Fibroblast of pulmonary artery (primary cell): ENCODE measurements at regions not wholly inside any gene's neighbourhood (a gene's known extent, or its start where the extent isn't known, plus 50 kb on each side); places are given as distances from the start of the nearest gene placed in this dataset.
"Not testable (repeated sequence)": the region's sequence is repeated elsewhere in the genome, so short reads cannot be mapped to it uniquely, and the experiment has no call there.

Experiments
- DNase-seq: peaks from one replicate; pipeline ENCODE4 v3.0.0-alpha.2; 2010; ENCODE audit warnings: low read depth
- H3K4me3 ChIP-seq: replicated peaks from 2 replicates; pipeline ENCODE4 v1.5.1; 2011; ENCODE audit warnings: low read depth, mild to moderate bottlenecking, control low read depth, low read length, moderate library complexity
- CTCF ChIP-seq: IDR thresholded peaks from 2 replicates; pipeline ENCODE4 v1.5.1; 2011; ENCODE audit warnings: mild to moderate bottlenecking, control low read depth, low read length, inconsistent platforms; ENCODE audit errors: missing control alignments

DNA sequence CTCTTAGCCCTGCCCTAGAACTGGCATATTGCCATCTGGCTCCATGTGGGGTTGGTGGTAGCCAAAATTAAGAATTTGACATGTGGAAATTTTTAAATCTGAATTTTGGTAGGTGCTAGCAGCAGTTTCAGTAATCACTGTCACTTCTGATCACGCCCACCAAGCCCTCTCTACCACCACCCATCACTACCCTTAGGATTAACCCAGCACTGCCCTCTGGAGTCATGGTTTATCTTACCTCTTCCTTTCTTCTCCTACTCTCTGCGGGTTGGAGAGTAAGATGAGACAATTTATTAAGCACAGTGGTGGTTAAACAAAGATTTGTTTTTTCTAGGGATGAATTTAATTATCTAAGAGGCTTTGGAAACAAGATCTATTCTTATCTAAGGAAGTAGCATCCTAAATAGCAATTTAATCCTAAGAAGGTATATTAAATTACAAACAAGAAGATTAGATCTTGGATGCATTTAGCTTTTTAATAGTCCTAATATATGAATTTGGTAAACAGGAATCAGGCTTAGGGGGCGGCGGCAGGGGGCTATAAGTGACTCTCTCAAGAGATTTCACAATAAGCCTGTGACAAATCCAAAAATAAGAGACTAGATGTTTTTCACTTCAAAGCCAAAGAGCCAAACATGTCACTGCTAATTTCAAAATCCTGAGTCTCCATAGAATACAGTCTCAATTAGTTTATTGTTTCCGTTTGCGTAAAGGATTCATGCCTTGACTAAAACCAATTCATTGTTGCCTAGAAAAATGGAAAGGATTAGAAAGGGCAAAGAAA is 498.4 kb upstream of the UBE2E2 start:
- no peak for DNase-seq
- TF ChIP-seq CTCF, result no peak
- H3K4me3 ChIP-seq, result no peak overlapping the region

DNA sequence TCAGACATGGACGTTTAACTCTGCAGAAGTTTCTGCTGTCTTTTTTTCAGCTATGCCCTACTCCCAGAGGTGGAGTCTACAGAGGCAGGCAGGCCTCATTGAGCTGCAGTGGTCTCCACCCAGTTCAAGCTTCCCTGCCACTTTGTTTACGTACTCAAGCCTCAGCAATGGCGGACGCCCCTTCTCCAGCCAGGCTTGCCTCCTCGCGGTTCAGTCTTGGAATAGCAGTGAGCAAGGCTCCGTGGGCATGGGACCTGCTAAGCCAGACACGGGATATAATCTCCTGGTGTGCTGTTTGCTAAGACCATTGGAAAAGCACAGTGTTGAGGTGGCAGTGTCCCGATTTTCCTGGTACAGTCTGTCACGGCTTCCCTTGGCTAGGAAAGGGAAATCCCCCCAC is 496.2 kb upstream of the UBE2E2 start:
- not testable (repeated sequence) for H3K4me3 ChIP-seq, DNase-seq

DNA sequence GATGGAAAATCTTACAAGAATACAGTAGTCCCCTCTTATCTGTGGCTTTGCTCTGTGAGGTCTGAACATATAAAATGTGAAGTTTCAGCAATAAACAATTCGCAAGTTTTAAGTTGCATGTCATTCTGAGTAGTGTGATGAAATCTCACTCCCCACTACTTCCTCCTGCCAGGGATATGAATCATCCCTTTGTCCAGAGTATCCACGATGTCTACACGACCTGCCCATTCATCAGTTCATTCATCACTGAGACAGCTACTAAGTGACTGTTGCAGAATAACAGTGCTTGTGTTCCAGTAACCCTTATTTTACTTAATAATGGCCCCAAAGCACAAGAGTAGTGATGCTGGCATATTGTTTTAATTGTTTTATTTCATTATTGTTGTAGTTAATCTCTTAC is 489.2 kb upstream of the UBE2E2 start:
- no peak for TF ChIP-seq CTCF
- H3K4me3 ChIP-seq, result no peak overlapping the region
- peak; percentile 92 for DNase-seq

GRCh38 chr3:22714749-22715148 is 488.4 kb upstream of the UBE2E2 start:
- no peak for TF ChIP-seq CTCF
- no peak for DNase-seq
- no peak overlapping the region for H3K4me3 ChIP-seq

- DNase-seq, result no peak
- no peak for TF ChIP-seq CTCF
- H3K4me3 ChIP-seq, result no peak overlapping the region
These were observed 482.5 kb upstream of the UBE2E2 start for GRCh38 chr3:22720596-22720995.

DNA sequence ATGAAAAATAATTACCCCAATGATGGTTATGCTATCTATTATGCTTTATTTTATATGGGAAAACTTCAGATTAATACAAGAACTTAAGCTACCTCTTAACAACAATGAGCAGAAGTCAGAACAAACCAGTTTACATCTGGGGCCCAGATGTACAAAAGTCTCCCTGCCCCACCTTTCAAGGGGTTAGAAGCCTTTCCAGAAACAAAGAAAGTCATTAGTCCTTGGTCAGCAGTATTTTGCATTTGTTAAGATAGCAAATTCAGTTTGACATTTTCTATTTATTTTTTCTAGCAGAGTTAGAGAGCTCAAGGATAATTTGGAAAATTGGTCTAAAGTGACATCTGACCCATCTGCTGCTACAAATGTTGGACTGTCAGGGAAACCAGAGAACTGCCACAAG is 478.7 kb upstream of the UBE2E2 start:
- H3K4me3 ChIP-seq, result no peak overlapping the region
- no peak for DNase-seq
- no peak for TF ChIP-seq CTCF

GRCh38 chr3:22728406-22728805 is 474.7 kb upstream of the UBE2E2 start:
- no peak for TF ChIP-seq CTCF
- no peak for DNase-seq

More at GRCh38 chr3:22728406-22728805, 474.7 kb upstream of the UBE2E2 start:
- H3K4me3 ChIP-seq, result no peak overlapping the region
